Liver (tissue), 8 donors: ENCODE measurements at regions not wholly inside any gene's neighbourhood (a gene's known extent, or its start where the extent isn't known, plus 50 kb on each side); places are given as distances from the start of the nearest gene placed in this dataset.

Experiments
- DNase-seq: peaks from one replicate; pipeline ENCODE4 v3.0.0-alpha.2; 2017; ENCODE audit warnings: low spot score
- H3K27ac ChIP-seq, 2 donors: one replicate each; pipeline ENCODE4 v1.7.0; 2013; ENCODE audit warnings: inconsistent platforms in 2 of 2, low read length in 2 of 2, control low read depth in 1 of 2, low read depth in 1 of 2, mild to moderate bottlenecking in 1 of 2
- H3K27me3 ChIP-seq, 4 donors: one replicate each; pipeline versions ENCODE4 v1.6.1 to v1.7.0; 2013; ENCODE audit warnings: low read length in 3 of 4, inconsistent platforms in 1 of 4, mild to moderate bottlenecking in 1 of 4, moderate library complexity in 1 of 4; ENCODE audit not compliant: control insufficient read depth in 4 of 4, insufficient read depth in 4 of 4
- H3K36me3 ChIP-seq, 4 donors: one replicate each; pipeline versions ENCODE4 v1.6.1 to v1.7.0; 2013; ENCODE audit warnings: low read length in 3 of 4, mild to moderate bottlenecking in 3 of 4, low read depth in 1 of 4, moderate library complexity in 1 of 4; ENCODE audit not compliant: control insufficient read depth in 4 of 4, insufficient read depth in 3 of 4
- H3K4me1 ChIP-seq, 4 donors: one replicate each; pipeline versions ENCODE4 v1.6.1 to v1.7.0; 2013; ENCODE audit warnings: low read length in 3 of 4, mild to moderate bottlenecking in 3 of 4, moderate library complexity in 1 of 4; ENCODE audit not compliant: control insufficient read depth in 4 of 4, insufficient read depth in 4 of 4
- H3K4me3 ChIP-seq, 3 donors: one replicate each; pipeline versions ENCODE4 v1.6.1 to v1.7.0; 2013; ENCODE audit warnings: low read length in 3 of 3, control low read depth in 1 of 3, low read depth in 1 of 3, mild to moderate bottlenecking in 1 of 3
- H3K9ac ChIP-seq, 2 donors: one replicate each; pipeline ENCODE4 v1.7.0; 2013; ENCODE audit warnings: low read length in 2 of 2, mild to moderate bottlenecking in 2 of 2, moderate library complexity in 2 of 2, control low read depth in 1 of 2, low read depth in 1 of 2
- H3K9me3 ChIP-seq, 4 donors: one replicate each; pipeline versions ENCODE4 v1.6.1 to v1.7.0; 2013; ENCODE audit warnings: low read length in 3 of 4; ENCODE audit not compliant: control insufficient read depth in 4 of 4
- EGR1 ChIP-seq, 2 donors: IDR thresholded peaks; 2 replicates each; pipeline ENCODE4 v1.6.1; 2016 to 2018; ENCODE audit warnings: antibody characterized with exemption in 2 of 2, low read depth in 2 of 2
- FOXA1 ChIP-seq: IDR thresholded peaks from 2 replicates; pipeline ENCODE4 v1.6.1; 2016; ENCODE audit warnings: antibody characterized with exemption
- GABPA ChIP-seq, 2 donors: IDR thresholded peaks in 1 of 2; conservative IDR thresholded peaks in 1 of 2; 2 replicates each; pipeline ENCODE4 v1.6.1; 2016; ENCODE audit warnings: antibody characterized with exemption in 2 of 2, mild to moderate bottlenecking in 1 of 2, moderate library complexity in 1 of 2
- HNF4A ChIP-seq, 2 donors: conservative IDR thresholded peaks; 2 replicates each; pipeline ENCODE4 v1.6.1; 2016; ENCODE audit warnings: antibody characterized with exemption in 2 of 2, mild to moderate bottlenecking in 2 of 2
- HNF4G ChIP-seq: IDR thresholded peaks from 2 replicates; pipeline ENCODE4 v1.6.1; 2016; ENCODE audit warnings: antibody characterized with exemption
- JUND ChIP-seq, 2 donors: IDR thresholded peaks; 2 replicates each; pipeline ENCODE4 v1.6.1; 2016; ENCODE audit warnings: antibody characterized with exemption in 2 of 2
- NR2F2 ChIP-seq: IDR thresholded peaks from 2 replicates; pipeline ENCODE4 v1.6.1; 2016; ENCODE audit warnings: antibody characterized with exemption
- RAD21 ChIP-seq, 2 donors: IDR thresholded peaks; 2 replicates each; pipeline ENCODE4 v1.6.1; 2016; ENCODE audit warnings: antibody characterized with exemption in 2 of 2, mild to moderate bottlenecking in 2 of 2
- REST ChIP-seq: IDR thresholded peaks from 2 replicates; pipeline ENCODE4 v1.6.1; 2016; ENCODE audit warnings: antibody characterized with exemption, mild to moderate bottlenecking
- RXRA ChIP-seq, 2 donors: IDR thresholded peaks; 2 replicates each; pipeline ENCODE4 v1.6.1; 2017 to 2018; ENCODE audit warnings: antibody characterized with exemption in 2 of 2, mild to moderate bottlenecking in 1 of 2
- SP1 ChIP-seq: IDR thresholded peaks from 2 replicates; pipeline ENCODE4 v1.6.1; 2018; ENCODE audit warnings: antibody characterized with exemption, mild to moderate bottlenecking
- TAF1 ChIP-seq: conservative IDR thresholded peaks from 2 replicates; pipeline ENCODE4 v1.6.1; 2016; ENCODE audit warnings: antibody characterized with exemption, mild to moderate bottlenecking
- YY1 ChIP-seq: IDR thresholded peaks from 2 replicates; pipeline ENCODE4 v1.6.1; 2016; ENCODE audit warnings: antibody characterized with exemption, mild to moderate bottlenecking
- WGBS: extraction: QIAGEN DNeasy Blood & Tissue Kit; methylation state at CpG from one replicate; pipeline ENCODE4 v1.1.7; 2013; 5-methylcytosine and 5-hydroxymethylcytosine counted together
- TF ChIP-seq, protein P1 (sequence below): IDR thresholded peaks from 2 replicates; pipeline ENCODE4 v1.6.1; 2016; ENCODE audit warnings: antibody characterized with exemption
- TF ChIP-seq, protein P2 (sequence below): IDR thresholded peaks from 2 replicates; pipeline ENCODE4 v1.6.1; 2016; ENCODE audit warnings: antibody characterized with exemption
- TF ChIP-seq, protein P3 (sequence below): IDR thresholded peaks from 2 replicates; pipeline ENCODE4 v1.6.1; 2016; ENCODE audit warnings: antibody characterized with exemption
- TF ChIP-seq, protein P4 (sequence below): fragments of 150-350 bp; IDR thresholded peaks from 2 replicates; pipeline ENCODE4 v1.5.1; 2017; ENCODE audit warnings: improper control_type of control experiment, low read depth, low read length; ENCODE audit not compliant: missing input control
- donor health status: healthy.
- donor health status: healthy.
- donor health status: healthy.
- donor health status: healthy.
- donor health status: healthy.

- Histone ChIP-seq H3K27me3 (no peaks in the 10 kb centered on the region), H3K9ac (no peak overlapping the region), H3K36me3 (no peaks in the 10 kb centered on the region), H3K4me3 (no peak overlapping the region), H3K4me1 (peaks cover 0 to 18% (median 14%) of the 10 kb centered on the region in 4 donors), H3K9me3 (no peaks in the 10 kb centered on the region), H3K27ac (no peak overlapping the region)
- 87% methylated on average over 3 of the region's 3 CpGs for WGBS
- no peak for TF ChIP-seq GABPA (IDR thresholded peaks at IDR 0.05 in 1 of 2, conservative IDR thresholded peaks at IDR 0.05 in 1 of 2)
- no peak for TF ChIP-seq REST
- TF ChIP-seq JUND (IDR thresholded peaks at IDR 0.05), result no peak
- TF ChIP-seq FOXA1, result no peak
- TF ChIP-seq, protein P1, sequence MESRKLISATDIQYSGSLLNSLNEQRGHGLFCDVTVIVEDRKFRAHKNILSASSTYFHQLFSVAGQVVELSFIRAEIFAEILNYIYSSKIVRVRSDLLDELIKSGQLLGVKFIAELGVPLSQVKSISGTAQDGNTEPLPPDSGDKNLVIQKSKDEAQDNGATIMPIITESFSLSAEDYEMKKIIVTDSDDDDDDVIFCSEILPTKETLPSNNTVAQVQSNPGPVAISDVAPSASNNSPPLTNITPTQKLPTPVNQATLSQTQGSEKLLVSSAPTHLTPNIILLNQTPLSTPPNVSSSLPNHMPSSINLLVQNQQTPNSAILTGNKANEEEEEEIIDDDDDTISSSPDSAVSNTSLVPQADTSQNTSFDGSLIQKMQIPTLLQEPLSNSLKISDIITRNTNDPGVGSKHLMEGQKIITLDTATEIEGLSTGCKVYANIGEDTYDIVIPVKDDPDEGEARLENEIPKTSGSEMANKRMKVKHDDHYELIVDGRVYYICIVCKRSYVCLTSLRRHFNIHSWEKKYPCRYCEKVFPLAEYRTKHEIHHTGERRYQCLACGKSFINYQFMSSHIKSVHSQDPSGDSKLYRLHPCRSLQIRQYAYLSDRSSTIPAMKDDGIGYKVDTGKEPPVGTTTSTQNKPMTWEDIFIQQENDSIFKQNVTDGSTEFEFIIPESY, result no peak
- TF ChIP-seq HNF4A (conservative IDR thresholded peaks at IDR 0.05), result no peak
- TF ChIP-seq, protein P2, sequence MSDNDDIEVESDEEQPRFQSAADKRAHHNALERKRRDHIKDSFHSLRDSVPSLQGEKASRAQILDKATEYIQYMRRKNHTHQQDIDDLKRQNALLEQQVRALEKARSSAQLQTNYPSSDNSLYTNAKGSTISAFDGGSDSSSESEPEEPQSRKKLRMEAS, result no peak
- no peak for TF ChIP-seq TAF1
- no peak for TF ChIP-seq HNF4G
- TF ChIP-seq, protein P3, sequence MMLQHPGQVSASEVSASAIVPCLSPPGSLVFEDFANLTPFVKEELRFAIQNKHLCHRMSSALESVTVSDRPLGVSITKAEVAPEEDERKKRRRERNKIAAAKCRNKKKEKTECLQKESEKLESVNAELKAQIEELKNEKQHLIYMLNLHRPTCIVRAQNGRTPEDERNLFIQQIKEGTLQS, result no peak
- no peak for TF ChIP-seq SP1
- TF ChIP-seq YY1, result no peak
- TF ChIP-seq, protein P4, sequence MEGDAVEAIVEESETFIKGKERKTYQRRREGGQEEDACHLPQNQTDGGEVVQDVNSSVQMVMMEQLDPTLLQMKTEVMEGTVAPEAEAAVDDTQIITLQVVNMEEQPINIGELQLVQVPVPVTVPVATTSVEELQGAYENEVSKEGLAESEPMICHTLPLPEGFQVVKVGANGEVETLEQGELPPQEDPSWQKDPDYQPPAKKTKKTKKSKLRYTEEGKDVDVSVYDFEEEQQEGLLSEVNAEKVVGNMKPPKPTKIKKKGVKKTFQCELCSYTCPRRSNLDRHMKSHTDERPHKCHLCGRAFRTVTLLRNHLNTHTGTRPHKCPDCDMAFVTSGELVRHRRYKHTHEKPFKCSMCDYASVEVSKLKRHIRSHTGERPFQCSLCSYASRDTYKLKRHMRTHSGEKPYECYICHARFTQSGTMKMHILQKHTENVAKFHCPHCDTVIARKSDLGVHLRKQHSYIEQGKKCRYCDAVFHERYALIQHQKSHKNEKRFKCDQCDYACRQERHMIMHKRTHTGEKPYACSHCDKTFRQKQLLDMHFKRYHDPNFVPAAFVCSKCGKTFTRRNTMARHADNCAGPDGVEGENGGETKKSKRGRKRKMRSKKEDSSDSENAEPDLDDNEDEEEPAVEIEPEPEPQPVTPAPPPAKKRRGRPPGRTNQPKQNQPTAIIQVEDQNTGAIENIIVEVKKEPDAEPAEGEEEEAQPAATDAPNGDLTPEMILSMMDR, result no peak
- no peak for TF ChIP-seq RXRA (IDR thresholded peaks at IDR 0.05)
- TF ChIP-seq NR2F2, result no peak
- TF ChIP-seq RAD21 (IDR thresholded peaks at IDR 0.05), result no peak
- TF ChIP-seq EGR1 (IDR thresholded peaks at IDR 0.05; ENCODE audit: low read depth in 2 of 2), result no peak
- DNase-seq, result no peak
These were observed 239.8 kb downstream of the BCL11A start for GRCh38 chr2:60313470-60314172.
